ENCODE measurements at regions not wholly inside any gene's neighbourhood (a gene's known extent, or its start where the extent isn't known, plus 50 kb on each side); places are given as distances from the start of the nearest gene placed in this dataset.
"Not testable (repeated sequence)": the region's sequence is repeated elsewhere in the genome, so short reads cannot be mapped to it uniquely, and the experiment has no call there.

- Mint-ChIP-seq H3K27ac (ENCODE audit: unreplicated experiment) (no peak overlapping the region), H3K27me3 (ENCODE audit: unreplicated experiment) (peaks cover 7% of the 10 kb centered on the region), H3K4me1 (ENCODE audit: low read depth, unreplicated experiment) (no peaks in the 10 kb centered on the region), H3K4me3 (ENCODE audit: low read depth, unreplicated experiment) (no peak overlapping the region), H3K36me3 (ENCODE audit: insufficient read depth, unreplicated experiment) (no peaks in the 10 kb centered on the region), H3K9me3 (ENCODE audit: low read depth, unreplicated experiment) (no peaks in the 10 kb centered on the region)
- no peak for TF ChIP-seq CTCF (IDR thresholded peaks at IDR 0.05; ENCODE audit: unreplicated experiment)
- CTCF ChIA-PET, result no interaction called here
- BruUV-seq (replicated peaks), result no TSS peak
- intact Hi-C loops (cut with micrococcal nuclease; ENCODE audit: unreplicated experiment), result no loop called here
- no peak for DNase-seq
These were observed 84.6 kb upstream of the BCL2L14 start for GRCh38 chr12:11986165-11986564.

GRCh38 chr12:11987901-11988300, 82.8 kb upstream of the BCL2L14 start:
- Mint-ChIP-seq H3K27ac (ENCODE audit: unreplicated experiment) (no peak overlapping the region), H3K4me3 (ENCODE audit: low read depth, unreplicated experiment) (no peak overlapping the region), H3K27me3 (ENCODE audit: unreplicated experiment) (peaks cover 7% of the 10 kb centered on the region), H3K36me3 (ENCODE audit: insufficient read depth, unreplicated experiment) (no peaks in the 10 kb centered on the region), H3K4me1 (ENCODE audit: low read depth, unreplicated experiment) (no peaks in the 10 kb centered on the region), H3K9me3 (ENCODE audit: low read depth, unreplicated experiment) (no peaks in the 10 kb centered on the region)
- no peak for TF ChIP-seq CTCF (IDR thresholded peaks at IDR 0.05; ENCODE audit: unreplicated experiment)
- intact Hi-C loops (cut with micrococcal nuclease; ENCODE audit: unreplicated experiment), result no loop called here
- no peak for DNase-seq
- CTCF ChIA-PET, result no interaction called here
- no TSS peak for BruUV-seq (replicated peaks)

DNA sequence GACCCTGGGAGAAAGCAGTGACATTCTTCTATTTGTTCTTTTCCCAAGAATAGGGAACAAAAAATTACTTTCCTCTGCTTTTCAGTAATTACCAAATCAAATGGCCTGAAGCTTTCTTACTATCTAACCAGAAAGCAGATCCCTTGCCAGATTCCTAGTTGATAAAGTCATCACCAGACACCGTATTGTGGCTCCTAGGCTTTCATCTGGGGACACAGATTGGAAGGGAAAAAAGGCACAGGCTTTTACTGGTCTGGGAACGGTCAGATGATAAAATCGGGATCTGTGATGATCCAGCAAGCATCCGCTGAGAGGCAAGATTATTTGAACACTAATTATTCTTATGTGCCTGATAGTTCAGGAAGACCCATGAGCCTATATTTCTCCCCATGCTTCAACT, 79.1 kb upstream of the BCL2L14 start:
- no TSS peak for BruUV-seq (replicated peaks)
- Mint-ChIP-seq H3K4me1 (ENCODE audit: low read depth, unreplicated experiment) (no peaks in the 10 kb centered on the region), H3K36me3 (ENCODE audit: insufficient read depth, unreplicated experiment) (no peaks in the 10 kb centered on the region), H3K27ac (ENCODE audit: unreplicated experiment) (no peak overlapping the region), H3K9me3 (ENCODE audit: low read depth, unreplicated experiment) (peaks cover 2% of the 10 kb centered on the region), H3K4me3 (ENCODE audit: low read depth, unreplicated experiment) (no peak overlapping the region), H3K27me3 (ENCODE audit: unreplicated experiment) (no peaks in the 10 kb centered on the region)
- intact Hi-C loops (cut with micrococcal nuclease; ENCODE audit: unreplicated experiment), result no loop called here
- TF ChIP-seq CTCF (IDR thresholded peaks at IDR 0.05; ENCODE audit: unreplicated experiment), result no peak
- CTCF ChIA-PET, result interaction anchor here (1.0 kb wide), 1 partner anchor 11 kb away, joined by 5 read pairs; no protein-coding TSS in a partner anchor
- DNase-seq, result no peak

DNA sequence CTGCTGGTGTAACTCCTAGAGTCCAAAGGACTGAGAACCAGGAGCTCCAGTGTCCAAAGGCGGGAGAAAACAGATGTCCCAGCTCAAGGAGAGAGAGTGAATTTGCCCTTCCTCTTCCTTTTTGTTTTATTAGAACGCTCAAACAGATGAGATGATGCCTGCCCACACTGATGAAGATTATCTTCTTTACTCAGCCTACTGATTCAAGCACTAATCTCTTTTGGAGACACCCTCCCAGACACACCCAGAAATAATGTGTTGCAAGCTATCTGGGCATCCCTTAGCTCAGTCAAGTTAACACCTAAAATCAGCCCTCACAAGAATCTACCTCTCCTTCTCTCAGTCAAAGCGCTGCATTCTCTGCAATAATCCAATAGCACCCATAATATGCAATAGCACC, 78.2 kb upstream of the BCL2L14 start:
- H3K27me3 Mint-ChIP-seq (ENCODE audit: unreplicated experiment), result no peaks in the 10 kb centered on the region
- BruUV-seq (replicated peaks), result no TSS peak
- CTCF ChIA-PET, result interaction anchor here (1.0 kb wide), 1 partner anchor 10 kb away, joined by 5 read pairs; no protein-coding TSS in a partner anchor
- peaks cover 2% of the 10 kb centered on the region for H3K9me3 Mint-ChIP-seq (ENCODE audit: low read depth, unreplicated experiment)
- DNase-seq, result no peak
- H3K36me3 Mint-ChIP-seq (ENCODE audit: insufficient read depth, unreplicated experiment), result no peaks in the 10 kb centered on the region
- intact Hi-C loops (cut with micrococcal nuclease; ENCODE audit: unreplicated experiment), result no loop called here
- H3K4me3 Mint-ChIP-seq (ENCODE audit: low read depth, unreplicated experiment), result no peak overlapping the region
- no peak overlapping the region for H3K27ac Mint-ChIP-seq (ENCODE audit: unreplicated experiment)
- H3K4me1 Mint-ChIP-seq (ENCODE audit: low read depth, unreplicated experiment), result no peaks in the 10 kb centered on the region
- no peak for TF ChIP-seq CTCF (IDR thresholded peaks at IDR 0.05; ENCODE audit: unreplicated experiment)

GRCh38 chr12:11998307-11998943, 72.3 kb upstream of the BCL2L14 start:
- H3K4me3 Mint-ChIP-seq (ENCODE audit: low read depth, unreplicated experiment); intact Hi-C loops (cut with micrococcal nuclease; ENCODE audit: unreplicated experiment); H3K9me3 Mint-ChIP-seq (ENCODE audit: low read depth, unreplicated experiment); H3K27ac Mint-ChIP-seq (ENCODE audit: unreplicated experiment); H3K27me3 Mint-ChIP-seq (ENCODE audit: unreplicated experiment); BruUV-seq (replicated peaks); CTCF ChIA-PET; DNase-seq; H3K36me3 Mint-ChIP-seq (ENCODE audit: insufficient read depth, unreplicated experiment); H3K4me1 Mint-ChIP-seq (ENCODE audit: low read depth, unreplicated experiment): not testable (repeated sequence)
